Ovary (tissue), 7 donors: ENCODE measurements at regions not wholly inside any gene's neighbourhood (a gene's known extent, or its start where the extent isn't known, plus 50 kb on each side); places are given as distances from the start of the nearest gene placed in this dataset.

Source experiments
- DNase-seq, 5 donors: peaks; one replicate each; pipeline ENCODE4 v3.0.0-alpha.2; 2019 to 2020
- H3K27ac ChIP-seq, 2 donors: fragments of 200-600 bp; one replicate each; pipeline versions ENCODE4 v1.5.1 to v1.8.0; 2019 to 2022
- H3K27me3 ChIP-seq: fragments of 200-600 bp; one replicate; pipeline ENCODE4 v1.8.0; 2022
- H3K36me3 ChIP-seq: fragments of 200-600 bp; sonication (generic); one replicate; pipeline ENCODE4 v1.5.1; 2019
- H3K4me1 ChIP-seq: one replicate; pipeline ENCODE4 v1.8.1; 2013; ENCODE audit warnings: mild to moderate bottlenecking, moderate library complexity; ENCODE audit not compliant: insufficient read depth
- H3K4me3 ChIP-seq: fragments of 200-600 bp; sonication (generic); one replicate; pipeline ENCODE4 v1.5.1; 2017
- H3K9me3 ChIP-seq, 2 donors: fragments of 200-600 bp in 1 of 2; sonication (generic) in 1 of 2; one replicate each; pipeline versions ENCODE4 v1.5.1 to v1.8.1; 2013 to 2019; ENCODE audit warnings: mild to moderate bottlenecking in 1 of 2, moderate library complexity in 1 of 2
- EP300 ChIP-seq: sonication (generic); formaldehyde crosslinking; IDR thresholded peaks from one replicate; pipeline ENCODE4 v1.6.1; 2017; ENCODE audit warnings: antibody characterized with exemption
- POLR2A ChIP-seq: fragments of 450-650 bp; IDR thresholded peaks from one replicate; pipeline ENCODE4 v1.6.1; 2017; ENCODE audit warnings: antibody characterized with exemption, mild to moderate bottlenecking, moderate library complexity
- WGBS, 3 donors: extraction: QIAGEN DNeasy Blood & Tissue Kit in 1 of 3; methylation state at CpG; one replicate each; pipeline versions ENCODE4 v1.1.5 to v1.1.7; 2013 to 2017; 5-methylcytosine and 5-hydroxymethylcytosine counted together
- intact Hi-C, 4 donors: fragments of 100-400 bp; cut with DNase I; formaldehyde crosslinking; loops; one replicate each; pipeline versions ENCODE4 v1.11.0 to v1.15.1; 2022 to 2023
- TF ChIP-seq, protein P1 (sequence below), 3 donors: fragments of 450-650 bp in 2 of 3; fragments of 200-600 bp in 1 of 3; IDR thresholded peaks; one replicate each; pipeline versions ENCODE4 v1.5.1 to v1.8.0; 2016 to 2022; ENCODE audit warnings: antibody characterized with exemption in 3 of 3, mild to moderate bottlenecking in 1 of 3
- donor health status: DM: no; HTN: no; CAD: no; lungs with moderate emphysema.
- donor health status: DM: no; HTN: no; CAD: no.
- donor health status: Bipolar disorder and iron deficiency.
- donor health status: DM: no; HTN: no; CAD: no.
- donor health status: DM: yes; HTN: yes; CAD: no.

DNA sequence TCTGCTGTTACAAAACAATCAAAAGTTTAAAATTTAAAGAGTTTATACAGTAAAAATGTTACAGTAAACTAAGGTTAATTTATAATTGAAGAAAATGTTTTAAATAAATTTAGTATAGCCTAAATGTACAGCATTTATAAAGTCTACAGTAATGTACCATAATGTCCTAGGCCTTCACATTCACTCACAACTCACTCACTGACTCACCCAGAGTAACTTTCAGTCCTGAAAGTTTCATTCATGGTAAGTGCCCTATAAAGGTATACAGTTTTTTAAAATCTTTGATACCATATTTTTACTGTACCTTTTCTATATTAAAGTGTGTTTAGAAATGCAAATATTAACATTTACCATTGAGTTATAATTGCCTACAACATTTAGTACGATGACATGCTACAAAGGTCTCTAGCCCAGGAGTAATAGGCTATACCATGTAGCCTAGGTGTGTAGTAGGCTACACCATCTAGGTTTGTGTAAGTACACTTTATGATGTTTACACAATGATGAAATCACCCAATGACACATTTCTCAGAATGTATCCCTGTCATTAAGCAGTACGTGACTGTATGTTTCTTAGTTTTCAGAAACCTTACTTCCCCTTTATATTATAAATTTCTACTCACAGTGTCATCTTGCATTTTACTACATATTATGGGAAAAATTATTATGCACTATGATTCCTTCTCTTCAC, 320.8 kb downstream of the ADAM29 start:
- no peak overlapping the region for H3K4me3 ChIP-seq
- DNase-seq: no peak
- no peak overlapping the region for H3K27ac ChIP-seq
- no peaks in the 10 kb centered on the region for H3K4me1 ChIP-seq
- 95 to 98% (median 97%) methylated on average over 2 of the region's 2 CpGs for WGBS, 3 donors
- intact Hi-C loops: no loop called here
- H3K27me3 ChIP-seq: no peaks in the 10 kb centered on the region
- TF ChIP-seq EP300: no peak
- no peak for TF ChIP-seq POLR2A
- TF ChIP-seq, protein P1, sequence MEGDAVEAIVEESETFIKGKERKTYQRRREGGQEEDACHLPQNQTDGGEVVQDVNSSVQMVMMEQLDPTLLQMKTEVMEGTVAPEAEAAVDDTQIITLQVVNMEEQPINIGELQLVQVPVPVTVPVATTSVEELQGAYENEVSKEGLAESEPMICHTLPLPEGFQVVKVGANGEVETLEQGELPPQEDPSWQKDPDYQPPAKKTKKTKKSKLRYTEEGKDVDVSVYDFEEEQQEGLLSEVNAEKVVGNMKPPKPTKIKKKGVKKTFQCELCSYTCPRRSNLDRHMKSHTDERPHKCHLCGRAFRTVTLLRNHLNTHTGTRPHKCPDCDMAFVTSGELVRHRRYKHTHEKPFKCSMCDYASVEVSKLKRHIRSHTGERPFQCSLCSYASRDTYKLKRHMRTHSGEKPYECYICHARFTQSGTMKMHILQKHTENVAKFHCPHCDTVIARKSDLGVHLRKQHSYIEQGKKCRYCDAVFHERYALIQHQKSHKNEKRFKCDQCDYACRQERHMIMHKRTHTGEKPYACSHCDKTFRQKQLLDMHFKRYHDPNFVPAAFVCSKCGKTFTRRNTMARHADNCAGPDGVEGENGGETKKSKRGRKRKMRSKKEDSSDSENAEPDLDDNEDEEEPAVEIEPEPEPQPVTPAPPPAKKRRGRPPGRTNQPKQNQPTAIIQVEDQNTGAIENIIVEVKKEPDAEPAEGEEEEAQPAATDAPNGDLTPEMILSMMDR (IDR thresholded peaks at IDR 0.05): no peak
- H3K9me3 ChIP-seq: no peaks in the 10 kb centered on the region
- H3K36me3 ChIP-seq: no peaks in the 10 kb centered on the region

DNA sequence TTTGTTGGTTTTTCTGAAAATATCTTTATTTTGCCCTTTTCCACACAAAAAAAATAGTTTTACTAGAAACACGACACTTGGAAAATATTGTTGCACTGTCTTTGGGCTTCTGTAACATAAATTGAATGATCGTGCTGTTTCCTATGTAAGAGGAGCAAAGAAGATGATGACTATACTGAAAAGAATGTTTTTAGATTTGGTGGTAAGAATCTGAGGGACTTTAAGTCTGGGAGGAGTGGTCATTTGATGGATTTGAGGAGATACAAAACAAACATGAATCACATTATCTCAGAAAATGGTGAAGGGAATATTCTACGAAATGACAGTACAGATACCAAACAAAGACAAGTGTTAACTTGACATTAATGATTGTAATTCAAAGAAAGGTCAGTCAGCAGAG, 328.8 kb downstream of the ADAM29 start:
- Histone ChIP-seq H3K27me3 (no peaks in the 10 kb centered on the region), H3K36me3 (no peaks in the 10 kb centered on the region), H3K9me3 (no peaks in the 10 kb centered on the region), H3K27ac (no peak overlapping the region), H3K4me3 (no peak overlapping the region), H3K4me1 (no peaks in the 10 kb centered on the region)
- no peak for DNase-seq
- intact Hi-C loops: no loop called here
- TF ChIP-seq POLR2A (no peak), EP300 (no peak)
- TF ChIP-seq, protein P1 (IDR thresholded peaks at IDR 0.05): no peak
- WGBS, 3 donors: 76 to 77% (median 76%) methylated on average over 3 of the region's 3 CpGs

DNA sequence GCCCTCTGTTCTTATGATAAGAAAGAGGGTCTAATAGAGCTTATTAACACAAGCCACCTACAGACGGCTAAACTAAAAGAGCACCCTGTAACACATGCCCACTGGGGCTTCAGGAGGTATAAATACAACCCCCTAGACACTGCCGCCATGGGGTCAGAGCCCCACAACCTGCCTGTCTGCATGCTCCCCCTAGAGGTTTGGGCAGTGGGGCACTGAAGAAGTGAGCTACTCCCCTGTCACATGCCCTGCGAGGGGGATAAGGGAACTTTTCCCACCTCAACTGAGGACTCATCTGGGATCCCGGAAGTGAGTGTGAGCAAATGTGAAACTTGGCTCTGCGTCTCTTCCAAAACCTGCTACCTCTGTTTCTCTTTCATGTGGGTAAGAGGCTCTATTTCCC, 334.5 kb downstream of the ADAM29 start:
- no peak for DNase-seq
- no peak overlapping the region for H3K27ac ChIP-seq
- no peaks in the 10 kb centered on the region for H3K4me1 ChIP-seq
- 92 to 94% (median 92%) methylated on average over 5 of the region's 5 CpGs for WGBS, 3 donors
- H3K4me3 ChIP-seq: no peak overlapping the region
- no peak for TF ChIP-seq POLR2A
- no peak for TF ChIP-seq EP300
- TF ChIP-seq, protein P1 (IDR thresholded peaks at IDR 0.05): no peak
- no peaks in the 10 kb centered on the region for H3K36me3 ChIP-seq
- intact Hi-C loops: no loop called here
- H3K9me3 ChIP-seq: no peaks in the 10 kb centered on the region
- no peaks in the 10 kb centered on the region for H3K27me3 ChIP-seq

DNA sequence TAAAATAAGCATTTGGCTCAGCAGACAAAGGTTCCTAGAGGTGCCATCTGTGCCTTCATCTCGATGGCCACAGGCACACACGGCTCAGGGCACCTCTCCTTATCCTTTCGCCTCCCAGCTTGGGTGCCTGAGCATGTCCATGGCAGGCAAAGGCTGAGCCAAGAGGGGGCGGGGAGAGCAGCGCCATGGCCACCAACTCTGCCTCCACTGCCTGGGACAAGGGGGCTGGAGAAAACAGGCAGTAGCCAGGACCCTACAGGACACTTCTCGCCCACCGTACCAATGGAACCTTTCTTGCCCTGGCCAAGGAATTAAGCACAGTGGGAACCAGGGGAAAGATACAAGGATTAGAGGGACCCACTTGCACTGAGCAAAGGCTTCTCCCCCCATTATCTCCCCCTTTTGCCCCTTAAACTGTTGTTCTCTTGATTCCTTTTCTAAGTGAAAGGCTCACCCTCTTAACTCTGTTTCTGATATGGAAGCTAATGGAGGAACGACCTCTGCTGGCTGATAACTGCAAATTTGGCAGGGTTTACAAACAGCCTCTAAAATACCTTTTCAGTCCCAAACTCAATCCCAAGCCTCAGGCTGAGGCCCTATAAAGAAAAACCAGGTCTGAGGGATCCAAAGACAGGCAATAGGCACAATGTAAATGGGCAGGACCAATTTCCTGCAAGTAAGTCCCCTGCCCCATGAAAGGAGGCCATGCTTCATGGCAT, 335.2 kb downstream of the ADAM29 start:
- TF ChIP-seq POLR2A (no peak), EP300 (no peak)
- TF ChIP-seq, protein P1 (IDR thresholded peaks at IDR 0.05): no peak
- no peaks in the 10 kb centered on the region for H3K9me3 ChIP-seq
- WGBS, 3 donors: 84 to 90% (median 85%) methylated on average over 8 of the region's 8 CpGs
- no peaks in the 10 kb centered on the region for H3K36me3 ChIP-seq
- intact Hi-C loops: no loop called here
- H3K27me3 ChIP-seq: no peaks in the 10 kb centered on the region
- no peaks in the 10 kb centered on the region for H3K4me1 ChIP-seq
- no peak for DNase-seq
- no peak overlapping the region for H3K27ac ChIP-seq
- no peak overlapping the region for H3K4me3 ChIP-seq
